ENCODE measurements at regions not wholly inside any gene's neighbourhood (a gene's known extent, or its start where the extent isn't known, plus 50 kb on each side); places are given as distances from the start of the nearest gene placed in this dataset.

GRCh38 chr6:135642912-135643311, 145.4 kb upstream of the AHI1 start:
- Histone ChIP-seq H3K36me3 (no peaks in the 10 kb centered on the region), H3K9me3 (no peaks in the 10 kb centered on the region), H3K27ac (no peak overlapping the region), H3K4me1 (no peaks in the 10 kb centered on the region), H3K4me3 (no peak overlapping the region), H3K27me3 (no peaks in the 10 kb centered on the region)
- no peak for DNase-seq
- intact Hi-C loops (cut with DNase I): no loop called here
- TF ChIP-seq POLR2AphosphoS5 (IDR thresholded peaks at IDR 0.05) (no peak), EP300 (IDR thresholded peaks at IDR 0.05) (no peak), CTCF (IDR thresholded peaks at IDR 0.05) (no peak), POLR2A (IDR thresholded peaks at IDR 0.05) (no peak)
- 91 to 96% methylated on average over 3 of the region's 3 CpGs for WGBS, 2 donors

GRCh38 chr6:135644394-135644793, 146.9 kb upstream of the AHI1 start:
- Histone ChIP-seq H3K4me1 (no peaks in the 10 kb centered on the region), H3K27ac (no peak overlapping the region), H3K9me3 (no peaks in the 10 kb centered on the region), H3K27me3 (no peaks in the 10 kb centered on the region), H3K4me3 (no peak overlapping the region), H3K36me3 (no peaks in the 10 kb centered on the region)
- intact Hi-C loops (cut with DNase I): no loop called here
- TF ChIP-seq POLR2A (IDR thresholded peaks at IDR 0.05) (no peak), CTCF (IDR thresholded peaks at IDR 0.05) (no peak), POLR2AphosphoS5 (IDR thresholded peaks at IDR 0.05) (no peak), EP300 (IDR thresholded peaks at IDR 0.05) (no peak)
- DNase-seq: no peak
- WGBS, 2 donors: 80 to 94% methylated on average over 3 of the region's 3 CpGs

GRCh38 chr6:135647521-135647920, 150.0 kb upstream of the AHI1 start:
- intact Hi-C loops (cut with DNase I): no loop called here
- no peaks in the 10 kb centered on the region for H3K36me3 ChIP-seq
- no peak overlapping the region for H3K27ac ChIP-seq
- no peaks in the 10 kb centered on the region for H3K4me1 ChIP-seq
- no peak for DNase-seq
- TF ChIP-seq EP300 (IDR thresholded peaks at IDR 0.05): no peak
- TF ChIP-seq CTCF (IDR thresholded peaks at IDR 0.05): no peak
- no peak for TF ChIP-seq POLR2A (IDR thresholded peaks at IDR 0.05)
- H3K27me3 ChIP-seq: no peaks in the 10 kb centered on the region
- H3K9me3 ChIP-seq: no peaks in the 10 kb centered on the region
- no peak overlapping the region for H3K4me3 ChIP-seq

GRCh38 chr6:135651964-135652755, 154.6 kb upstream of the AHI1 start:
- Histone ChIP-seq H3K4me1 (no peaks in the 10 kb centered on the region), H3K36me3 (no peaks in the 10 kb centered on the region), H3K27me3 (no peaks in the 10 kb centered on the region), H3K9me3 (peaks cover 0 to 4% (median 1%) of the 10 kb centered on the region in 4 donors), H3K4me3 (no peak overlapping the region), H3K27ac (no peak overlapping the region)
- intact Hi-C loops (cut with DNase I): no loop called here
- WGBS, 2 donors: 63 to 84% methylated on average over 7 of the region's 7 CpGs
- TF ChIP-seq POLR2A (IDR thresholded peaks at IDR 0.05): no peak
- no peak for TF ChIP-seq POLR2AphosphoS5 (IDR thresholded peaks at IDR 0.05)
- TF ChIP-seq CTCF (IDR thresholded peaks at IDR 0.05): no peak
- TF ChIP-seq EP300 (IDR thresholded peaks at IDR 0.05): no peak
- DNase-seq: no peak

GRCh38 chr6:135655055-135655454, 157.5 kb upstream of the AHI1 start:
- no peak overlapping the region for H3K4me3 ChIP-seq
- no peaks in the 10 kb centered on the region for H3K27me3 ChIP-seq
- no peaks in the 10 kb centered on the region for H3K4me1 ChIP-seq
- H3K36me3 ChIP-seq: no peaks in the 10 kb centered on the region
- H3K27ac ChIP-seq: no peak overlapping the region
- TF ChIP-seq POLR2A (IDR thresholded peaks at IDR 0.05) (no peak), CTCF (IDR thresholded peaks at IDR 0.05) (no peak), POLR2AphosphoS5 (IDR thresholded peaks at IDR 0.05) (no peak), EP300 (IDR thresholded peaks at IDR 0.05) (no peak)
- DNase-seq: no peak
- H3K9me3 ChIP-seq: peaks cover 0 to 4% (median 1%) of the 10 kb centered on the region in 4 donors
- intact Hi-C loops (cut with DNase I): no loop called here

All from sigmoid colon (tissue), 6 donors.